Ishikawa (cell line): ENCODE measurements at regions not wholly inside any gene's neighbourhood (a gene's known extent, or its start where the extent isn't known, plus 50 kb on each side); places are given as distances from the start of the nearest gene placed in this dataset.

ENCODE experiments used
- CEBPB ChIP-seq: IDR thresholded peaks from 2 replicates; pipeline ENCODE4 v1.6.1; 2012
- CREB1 ChIP-seq: IDR thresholded peaks from 2 replicates; pipeline ENCODE4 v1.6.1; 2012; ENCODE audit warnings: low read depth
- EP300 ChIP-seq: IDR thresholded peaks from 2 replicates; pipeline ENCODE4 v1.6.1; 2012; ENCODE audit warnings: borderline replicate concordance
- FOXM1 ChIP-seq: IDR thresholded peaks from 2 replicates; pipeline ENCODE4 v1.6.1; 2012; ENCODE audit warnings: low read depth, borderline replicate concordance
- NFIC ChIP-seq: IDR thresholded peaks from 2 replicates; pipeline ENCODE4 v1.6.1; 2012
- RAD21 ChIP-seq: IDR thresholded peaks from 2 replicates; pipeline ENCODE4 v1.6.1; 2012; ENCODE audit warnings: low read depth
- REST ChIP-seq: IDR thresholded peaks from 2 replicates; pipeline ENCODE4 v1.6.1; 2012; ENCODE audit warnings: low read depth, mild to moderate bottlenecking
- TAF1 ChIP-seq: IDR thresholded peaks from 2 replicates; pipeline ENCODE4 v1.6.1; 2012; ENCODE audit warnings: low read depth, mild to moderate bottlenecking
- TCF12 ChIP-seq: IDR thresholded peaks from 2 replicates; pipeline ENCODE4 v1.6.1; 2012; ENCODE audit warnings: low read depth

GRCh38 chr18:22055466-22056238, 113.7 kb upstream of the GATA6 start:
- TF ChIP-seq RAD21 (no peak), FOXM1 (no peak), TAF1 (no peak), NFIC (no peak), REST (no peak), EP300 (no peak), TCF12 (no peak), CEBPB (no peak), CREB1 (no peak)
